HG02678 (cell line): ENCODE measurements at regions not wholly inside any gene's neighbourhood (a gene's known extent, or its start where the extent isn't known, plus 50 kb on each side); places are given as distances from the start of the nearest gene placed in this dataset.
"Not testable (repeated sequence)": the region's sequence is repeated elsewhere in the genome, so short reads cannot be mapped to it uniquely, and the experiment has no call there.

Source experiments
- ATAC-seq: cut with Tn5 transposase; IDR thresholded peaks from one replicate; pipeline ENCODE4 v1.9.1; 2021; ENCODE audit warnings: mild to moderate bottlenecking, moderate library complexity; ENCODE audit not compliant: unreplicated experiment

- ATAC-seq, result not testable (repeated sequence)
Observed at GRCh38 chr2:236489083-236489482, 80.5 kb upstream of the ACKR3 start.

- ATAC-seq, result no peak
Observed at GRCh38 chr2:236489895-236490404, 79.7 kb upstream of the ACKR3 start.

- ATAC-seq, result no peak
Observed at GRCh38 chr2:236496340-236496739, 73.3 kb upstream of the ACKR3 start.

GRCh38 chr2:236498369-236498768 lies 71.3 kb upstream of the ACKR3 start:
- ATAC-seq, result no peak

- no peak for ATAC-seq
Observed at GRCh38 chr2:236499691-236500578, 69.7 kb upstream of the ACKR3 start.

GRCh38 chr2:236501026-236501425 lies 68.6 kb upstream of the ACKR3 start:
- ATAC-seq, result no peak

- ATAC-seq, result no peak
Observed at GRCh38 chr2:236501531-236501930, 68.1 kb upstream of the ACKR3 start.

DNA sequence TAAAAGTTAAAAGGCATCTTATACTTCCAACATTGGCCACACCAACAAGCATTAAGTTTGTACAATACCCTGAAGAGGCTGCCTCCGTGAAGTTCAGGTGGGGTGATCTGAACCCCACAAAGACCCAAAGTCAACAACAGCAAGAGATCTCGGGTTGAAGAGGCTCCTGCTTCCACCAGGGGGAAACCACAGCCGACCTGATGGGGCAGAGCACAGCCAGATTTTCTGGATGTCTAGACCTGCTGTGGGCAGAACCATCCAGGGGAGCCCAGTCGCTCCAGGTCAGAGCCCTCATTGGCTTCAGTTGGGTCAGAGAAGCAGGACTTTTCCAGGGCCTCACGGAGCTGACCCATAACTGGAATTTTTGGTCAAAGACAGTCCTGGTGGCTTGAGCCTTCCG lies 66.5 kb upstream of the ACKR3 start:
- ATAC-seq, result no peak

- ATAC-seq, result no peak
Observed at GRCh38 chr2:236503583-236503982, 66.0 kb upstream of the ACKR3 start.

DNA sequence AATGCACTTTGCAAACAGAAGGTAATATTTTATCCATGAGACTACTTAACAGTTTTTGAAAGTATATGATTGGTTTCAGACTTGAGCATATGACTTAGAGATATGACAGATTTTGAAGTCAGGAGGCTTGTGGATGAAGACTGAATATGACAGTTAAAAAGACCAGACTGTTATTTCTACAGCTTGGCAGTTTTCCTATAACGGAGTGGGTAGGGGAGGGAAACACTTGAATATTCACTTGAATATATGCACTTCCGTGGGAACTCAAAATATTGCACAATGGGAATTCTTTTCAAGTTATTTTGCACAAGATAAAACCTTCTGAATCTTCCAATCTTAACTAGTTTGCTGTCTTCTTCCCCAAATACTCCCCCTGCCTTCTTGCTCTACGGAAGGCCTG lies 64.6 kb upstream of the ACKR3 start:
- ATAC-seq, result no peak

GRCh38 chr2:236505648-236506047 lies 64.0 kb upstream of the ACKR3 start:
- no peak for ATAC-seq

DNA sequence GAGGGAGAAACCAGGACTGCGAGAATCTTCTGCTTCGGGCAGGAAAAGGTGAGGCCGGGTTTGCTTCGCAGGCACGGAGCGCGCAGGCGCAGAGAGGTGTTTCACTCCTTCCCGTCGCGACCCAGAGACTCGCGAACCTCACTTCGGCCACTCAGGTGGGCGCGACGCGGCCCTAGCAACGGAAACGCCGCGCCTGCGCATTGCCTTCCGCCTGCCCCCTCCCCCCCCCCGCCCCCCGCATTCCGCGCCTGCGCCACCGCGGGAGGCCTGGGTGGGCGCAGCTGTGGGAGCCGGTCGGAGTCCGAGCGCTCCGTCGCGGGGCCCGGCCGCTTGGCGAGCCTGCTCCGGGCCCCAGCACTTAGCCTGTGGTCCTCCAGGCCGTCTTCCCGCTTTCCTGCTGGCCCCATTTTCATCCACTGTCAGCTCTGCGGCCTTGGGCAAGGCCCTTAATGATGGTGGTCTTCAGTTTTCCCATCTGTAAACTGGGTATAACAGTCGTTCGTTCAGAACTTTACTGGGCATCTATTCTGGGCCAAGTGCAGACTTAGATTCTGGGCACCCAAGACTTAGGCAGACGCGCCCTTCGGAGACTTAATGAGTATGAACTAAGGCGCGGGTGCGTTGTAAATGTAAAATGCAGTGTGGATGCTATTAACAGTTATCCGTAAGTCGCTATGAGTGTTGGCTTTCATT lies 62.1 kb upstream of the ACKR3 start:
- no peak for ATAC-seq

- ATAC-seq, result no peak
Observed at GRCh38 chr2:236508466-236508865, 61.2 kb upstream of the ACKR3 start.

GRCh38 chr2:236510034-236510433 lies 59.6 kb upstream of the ACKR3 start:
- ATAC-seq, result no peak

DNA sequence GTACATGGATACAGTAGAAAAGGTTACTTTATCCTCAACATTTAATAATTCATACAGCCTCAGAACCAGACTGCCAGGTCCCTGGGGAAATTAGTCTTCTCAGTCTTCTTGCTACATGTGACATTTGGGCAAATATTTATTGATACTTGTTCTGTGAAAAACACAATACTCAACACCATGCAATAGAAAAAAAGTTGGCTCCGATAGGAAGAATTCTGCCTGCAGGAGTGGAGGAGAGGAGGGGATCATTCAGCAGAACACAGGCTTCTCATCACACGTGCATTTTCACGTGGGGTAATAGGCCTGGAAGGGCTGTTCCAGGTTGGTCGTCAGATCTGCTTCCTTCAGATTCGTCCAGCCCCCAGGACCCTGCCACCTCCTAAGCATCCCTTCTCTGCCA lies 58.4 kb upstream of the ACKR3 start:
- no peak for ATAC-seq

DNA sequence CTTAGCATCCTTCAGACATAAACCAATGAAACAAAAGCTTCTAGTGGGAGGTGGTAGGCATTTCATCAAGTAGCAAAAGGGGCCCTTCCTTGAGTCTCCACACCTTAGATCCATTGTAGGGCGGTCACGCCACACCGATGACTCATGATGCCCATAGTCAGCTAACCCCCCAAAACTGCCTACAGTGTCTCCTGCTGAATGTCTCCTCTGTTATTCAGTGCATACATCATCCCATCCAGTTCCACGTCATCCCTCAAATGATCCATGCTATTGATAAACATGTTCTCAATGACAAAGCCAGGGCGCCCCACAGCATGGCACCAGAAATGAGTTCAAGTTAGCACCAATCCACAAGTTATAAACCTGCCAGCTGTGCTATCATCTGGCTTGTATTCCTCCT lies 57.4 kb upstream of the ACKR3 start:
- ATAC-seq, result no peak

GRCh38 chr2:236512902-236513435 lies 56.7 kb upstream of the ACKR3 start:
- ATAC-seq, result peak; percentile 86

GRCh38 chr2:236513956-236514355 lies 55.7 kb upstream of the ACKR3 start:
- ATAC-seq, result no peak

DNA sequence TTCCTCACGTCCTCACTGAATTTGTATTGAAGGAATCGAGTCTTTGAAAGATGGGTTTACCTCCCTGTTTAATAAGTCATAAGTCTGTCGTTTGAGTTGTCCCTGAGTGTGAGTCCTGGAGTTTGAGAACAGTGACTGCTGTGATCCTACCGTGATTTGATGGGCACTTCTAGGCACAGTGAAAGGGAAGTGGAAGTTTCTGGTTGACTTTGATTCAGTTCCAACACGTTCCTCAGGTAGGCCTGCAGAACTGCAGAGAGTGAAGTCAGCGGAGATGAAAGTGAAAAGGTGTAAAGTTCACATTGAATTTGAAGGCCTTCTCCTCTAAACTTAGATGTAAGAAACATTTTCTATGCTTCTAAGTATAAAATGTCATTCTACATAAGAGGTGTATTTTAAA lies 52.9 kb upstream of the ACKR3 start:
- no peak for ATAC-seq

DNA sequence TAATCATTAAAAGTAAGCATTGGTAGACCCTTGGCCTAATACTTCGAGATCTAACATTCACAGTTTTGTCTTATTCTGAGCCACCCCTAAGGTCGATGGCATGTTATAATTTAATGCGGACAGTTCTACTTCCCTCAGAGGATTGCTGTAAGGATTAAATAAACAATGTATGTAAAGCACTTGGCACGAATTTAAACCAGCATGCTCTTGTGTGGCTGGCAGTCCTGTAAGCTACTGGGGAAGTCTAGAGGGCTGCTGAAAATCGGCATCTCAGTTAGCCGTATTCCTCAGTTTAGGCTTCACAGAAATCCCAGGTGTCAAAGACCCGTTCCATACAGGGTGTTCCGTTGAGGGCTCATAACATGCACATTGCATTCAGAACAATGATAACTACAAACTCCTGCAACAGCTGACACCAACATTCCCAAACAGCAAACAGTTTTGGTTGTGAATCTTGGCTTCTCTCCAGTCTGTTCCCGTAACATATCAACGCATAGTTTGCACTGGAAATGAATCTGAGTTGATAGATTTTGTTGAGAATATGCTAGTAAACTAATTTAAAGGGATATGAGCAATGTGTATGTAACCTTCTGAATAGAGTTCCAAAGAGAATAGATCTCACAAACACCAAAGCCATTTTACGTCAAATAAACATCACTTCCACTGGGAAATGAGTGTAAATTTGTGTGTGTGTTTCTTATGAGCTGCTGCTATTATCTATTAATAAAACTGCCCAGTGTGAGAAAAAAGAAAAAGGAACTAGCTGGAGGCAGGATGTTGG lies 52.2 kb upstream of the ACKR3 start:
- ATAC-seq, result no peak
